ENCODE measurements at regions not wholly inside any gene's neighbourhood (a gene's known extent, or its start where the extent isn't known, plus 50 kb on each side); places are given as distances from the start of the nearest gene placed in this dataset.
"Not testable (repeated sequence)": the region's sequence is repeated elsewhere in the genome, so short reads cannot be mapped to it uniquely, and the experiment has no call there.

- CTCF ChIA-PET (ENCODE audit: low intra/inter-chr PET ratio); DNase-seq (ENCODE audit: extremely low read depth in 1 of 4, low spot score in 3 of 4): not testable (repeated sequence)
- no CpG with 5 or more reads among the region's 21 CpGs for WGBS (ENCODE audit: insufficient coverage, low coverage, missing lambda C conversion rate)
Observed at GRCh38 chr21:6436971-6437833, 4084.2 kb upstream of the TPTE start.

GRCh38 chr21:6437834-6438187, 4083.6 kb upstream of the TPTE start:
- DNase-seq (ENCODE audit: extremely low read depth in 1 of 4, low spot score in 3 of 4); FAIRE-seq; H3K27me3 ChIP-seq (ENCODE audit: control insufficient read depth in 2 of 2, insufficient read depth in 2 of 2, low read length in 2 of 2); H2AFZ ChIP-seq (ENCODE audit: low read depth, low read length); POLR2A ChIA-PET; H3K36me3 ChIP-seq (ENCODE audit: control insufficient read depth, insufficient read depth, low read length); CTCF ChIA-PET (ENCODE audit: low intra/inter-chr PET ratio); H4K20me1 ChIP-seq (replicated peaks; ENCODE audit: control insufficient read depth, insufficient read depth, low read length); H3K4me3 ChIP-seq; ATAC-seq; H3K27ac ChIP-seq (ENCODE audit: extremely low read depth, low read depth, low read length); H3K4me1 ChIP-seq (replicated peaks in 1 of 2; ENCODE audit: control insufficient read depth in 2 of 2, insufficient read depth in 2 of 2, low read length in 2 of 2); H3K4me2 ChIP-seq (ENCODE audit: insufficient read depth, low read length); H3K9me3 ChIP-seq (replicated peaks; ENCODE audit: control insufficient read depth, insufficient read depth, low read depth, low read length); H3K9ac ChIP-seq (ENCODE audit: insufficient read depth in 1 of 2, low read depth in 2 of 2, low read length in 2 of 2); in situ Hi-C loops (cut with MboI); H3K9me1 ChIP-seq (ENCODE audit: control insufficient read depth, insufficient read depth, low read length); BruUV-seq (replicated peaks); intact Hi-C loops (cut with micrococcal nuclease); H3K79me2 ChIP-seq (ENCODE audit: control insufficient read depth, insufficient read depth, low read length): not testable (repeated sequence)
- WGBS (ENCODE audit: insufficient coverage, low coverage, missing lambda C conversion rate): no CpG with 5 or more reads among the region's 7 CpGs

More at GRCh38 chr21:6436971-6437833, 4084.2 kb upstream of the TPTE start:
- H3K27me3 ChIP-seq (ENCODE audit: control insufficient read depth in 2 of 2, insufficient read depth in 2 of 2, low read length in 2 of 2); H3K4me3 ChIP-seq; ATAC-seq; H3K79me2 ChIP-seq (ENCODE audit: control insufficient read depth, insufficient read depth, low read length); FAIRE-seq; BruUV-seq (replicated peaks); H3K9ac ChIP-seq (ENCODE audit: insufficient read depth in 1 of 2, low read depth in 2 of 2, low read length in 2 of 2); H3K9me3 ChIP-seq (replicated peaks; ENCODE audit: control insufficient read depth, insufficient read depth, low read depth, low read length); H3K9me1 ChIP-seq (ENCODE audit: control insufficient read depth, insufficient read depth, low read length); H3K4me2 ChIP-seq (ENCODE audit: insufficient read depth, low read length); in situ Hi-C loops (cut with MboI); H3K27ac ChIP-seq (ENCODE audit: extremely low read depth, low read depth, low read length); POLR2A ChIA-PET; H2AFZ ChIP-seq (ENCODE audit: low read depth, low read length); H3K4me1 ChIP-seq (replicated peaks in 1 of 2; ENCODE audit: control insufficient read depth in 2 of 2, insufficient read depth in 2 of 2, low read length in 2 of 2); intact Hi-C loops (cut with micrococcal nuclease); H3K36me3 ChIP-seq (ENCODE audit: control insufficient read depth, insufficient read depth, low read length); H4K20me1 ChIP-seq (replicated peaks; ENCODE audit: control insufficient read depth, insufficient read depth, low read length): not testable (repeated sequence)

- H3K9me3 ChIP-seq (replicated peaks; ENCODE audit: control insufficient read depth, insufficient read depth, low read depth, low read length); H2AFZ ChIP-seq (ENCODE audit: low read depth, low read length); H3K79me2 ChIP-seq (ENCODE audit: control insufficient read depth, insufficient read depth, low read length); in situ Hi-C loops (cut with MboI); intact Hi-C loops (cut with micrococcal nuclease); H3K4me2 ChIP-seq (ENCODE audit: insufficient read depth, low read length); DNase-seq (ENCODE audit: extremely low read depth in 1 of 4, low spot score in 3 of 4); H3K27ac ChIP-seq (ENCODE audit: extremely low read depth, low read depth, low read length); H3K4me3 ChIP-seq; H3K4me1 ChIP-seq (replicated peaks in 1 of 2; ENCODE audit: control insufficient read depth in 2 of 2, insufficient read depth in 2 of 2, low read length in 2 of 2); H3K36me3 ChIP-seq (ENCODE audit: control insufficient read depth, insufficient read depth, low read length); CTCF ChIA-PET (ENCODE audit: low intra/inter-chr PET ratio); BruUV-seq (replicated peaks); H3K27me3 ChIP-seq (ENCODE audit: control insufficient read depth in 2 of 2, insufficient read depth in 2 of 2, low read length in 2 of 2); POLR2A ChIA-PET; H3K9me1 ChIP-seq (ENCODE audit: control insufficient read depth, insufficient read depth, low read length); H3K9ac ChIP-seq (ENCODE audit: insufficient read depth in 1 of 2, low read depth in 2 of 2, low read length in 2 of 2); FAIRE-seq; ATAC-seq; H4K20me1 ChIP-seq (replicated peaks; ENCODE audit: control insufficient read depth, insufficient read depth, low read length): not testable (repeated sequence)
- WGBS (ENCODE audit: insufficient coverage, low coverage, missing lambda C conversion rate): no CpG with 5 or more reads among the region's 10 CpGs
Observed at GRCh38 chr21:6439058-6439457, 4082.3 kb upstream of the TPTE start.

GRCh38 chr21:6454648-6455340, 4066.6 kb upstream of the TPTE start:
- H3K4me1 ChIP-seq (replicated peaks in 1 of 2; ENCODE audit: control insufficient read depth in 2 of 2, insufficient read depth in 2 of 2, low read length in 2 of 2); intact Hi-C loops (cut with micrococcal nuclease); H4K20me1 ChIP-seq (replicated peaks; ENCODE audit: control insufficient read depth, insufficient read depth, low read length); DNase-seq (ENCODE audit: extremely low read depth in 1 of 4, low spot score in 3 of 4); CTCF ChIA-PET (ENCODE audit: low intra/inter-chr PET ratio); BruUV-seq (replicated peaks); H3K9me1 ChIP-seq (ENCODE audit: control insufficient read depth, insufficient read depth, low read length); POLR2A ChIA-PET; ATAC-seq; FAIRE-seq; in situ Hi-C loops (cut with MboI); H3K9ac ChIP-seq (ENCODE audit: insufficient read depth in 1 of 2, low read depth in 2 of 2, low read length in 2 of 2); H3K4me3 ChIP-seq; H2AFZ ChIP-seq (ENCODE audit: low read depth, low read length); H3K27me3 ChIP-seq (ENCODE audit: control insufficient read depth in 2 of 2, insufficient read depth in 2 of 2, low read length in 2 of 2); H3K27ac ChIP-seq (ENCODE audit: extremely low read depth, low read depth, low read length); H3K9me3 ChIP-seq (replicated peaks; ENCODE audit: control insufficient read depth, insufficient read depth, low read depth, low read length); H3K4me2 ChIP-seq (ENCODE audit: insufficient read depth, low read length); H3K79me2 ChIP-seq (ENCODE audit: control insufficient read depth, insufficient read depth, low read length); H3K36me3 ChIP-seq (ENCODE audit: control insufficient read depth, insufficient read depth, low read length): not testable (repeated sequence)
- no CpG with 5 or more reads among the region's 26 CpGs for WGBS (ENCODE audit: insufficient coverage, low coverage, missing lambda C conversion rate)

Measured in K562 (cell line).